HUDEP-2 (cell line): ENCODE measurements at regions not wholly inside any gene's neighbourhood (a gene's known extent, or its start where the extent isn't known, plus 50 kb on each side); places are given as distances from the start of the nearest gene placed in this dataset.
A peak's percentile ranks its signal among the peaks of the same experiment; 100 is the strongest.
"Not testable (repeated sequence)": the region's sequence is repeated elsewhere in the genome, so short reads cannot be mapped to it uniquely, and the experiment has no call there.

Source experiments
- DNase-seq, 76 experiments: peaks; one replicate each; lab custom pipeline; 2025; ENCODE audit not compliant: unreplicated experiment in 76 of 76; lab: John Stamatoyannopoulos, UW

- DNase-seq, result no peak
Observed at GRCh38 chr6:163748886-163749285, 334.4 kb downstream of the QKI start.

DNA sequence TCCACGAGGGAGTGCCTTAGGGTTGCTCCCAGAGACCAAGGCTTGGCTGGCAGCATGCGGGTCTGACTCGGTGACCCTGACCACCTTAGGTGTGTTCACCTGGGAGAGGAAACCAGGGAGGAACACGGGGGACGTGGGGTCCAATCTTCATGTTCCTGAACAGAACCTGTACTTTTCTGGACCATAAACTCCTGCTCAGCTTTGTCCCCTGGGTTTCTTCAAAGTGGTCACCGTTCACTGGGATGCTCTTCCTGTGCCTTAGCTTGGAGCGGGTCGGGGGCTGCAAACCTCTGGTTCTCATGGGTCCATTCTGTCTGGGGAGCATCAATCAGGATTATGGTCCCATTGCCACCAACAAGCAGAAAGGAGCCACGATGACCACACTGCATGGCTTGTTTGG, 333.5 kb downstream of the QKI start:
- no peak for DNase-seq

DNA sequence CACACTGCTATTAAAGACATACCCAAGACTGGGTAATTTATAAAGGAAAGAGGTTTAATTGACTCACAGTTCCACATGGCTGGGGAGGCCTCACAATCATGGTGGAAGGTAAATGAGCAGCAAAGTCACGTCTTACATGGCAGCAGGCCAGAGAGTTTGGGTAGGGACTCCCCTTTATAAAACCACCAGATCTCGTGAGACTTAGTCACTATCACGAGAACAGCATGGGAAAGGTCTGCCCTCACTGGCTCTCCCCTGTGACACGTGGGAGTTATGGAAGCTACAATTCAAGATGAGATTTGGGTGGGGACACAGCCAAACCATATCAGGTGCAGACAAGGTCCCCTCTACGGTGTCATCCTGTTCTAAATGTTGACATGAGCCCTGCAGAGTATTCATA, 332.5 kb downstream of the QKI start:
- DNase-seq, result peak in 6 of 76 experiments; percentile 6 to 50 (median 23)

DNA sequence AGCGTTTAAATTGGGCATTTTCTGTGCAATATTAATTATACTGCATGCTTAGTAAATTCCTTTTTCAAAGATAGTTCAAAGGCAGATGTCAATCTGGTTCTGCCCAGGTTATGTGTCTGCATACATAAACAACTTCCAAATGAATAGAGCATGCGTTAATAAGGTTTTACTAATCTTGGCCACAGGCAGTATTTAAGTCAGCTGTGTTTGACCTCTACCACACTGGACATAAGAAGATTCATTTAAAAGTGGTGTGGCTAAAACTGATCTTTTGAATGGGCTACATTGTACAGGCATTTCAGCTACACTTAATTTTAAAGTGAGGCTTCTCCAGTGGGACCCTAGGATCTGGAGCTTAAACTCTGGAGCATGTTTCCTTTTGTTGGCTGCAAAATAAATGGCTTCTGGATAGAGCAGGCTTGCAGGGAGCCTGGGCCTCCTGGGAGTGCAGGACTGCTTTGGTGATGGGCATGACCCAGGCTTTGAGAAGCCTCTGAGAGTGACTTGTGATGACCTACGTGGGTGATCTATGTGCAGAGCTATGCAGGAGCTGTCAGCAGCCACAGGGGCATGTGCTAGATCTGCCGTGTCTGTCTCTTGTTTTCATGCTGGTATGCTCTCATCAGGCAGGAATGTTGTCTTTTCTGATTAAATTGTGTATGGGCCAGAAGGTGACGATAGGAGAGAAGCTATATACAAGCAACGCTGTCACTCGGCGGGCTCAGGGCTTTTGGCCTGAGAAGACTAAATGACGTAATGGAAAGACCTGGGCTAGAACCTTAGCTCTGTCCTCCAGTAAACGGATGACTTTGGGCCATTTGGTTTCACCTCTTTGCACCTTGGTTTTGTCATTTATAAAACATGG, 331.2 kb downstream of the QKI start:
- no peak for DNase-seq

- no peak for DNase-seq
Observed at GRCh38 chr6:163744256-163744925, 329.9 kb downstream of the QKI start.

- no peak for DNase-seq
Observed at GRCh38 chr6:163743796-163744195, 329.3 kb downstream of the QKI start.

DNA sequence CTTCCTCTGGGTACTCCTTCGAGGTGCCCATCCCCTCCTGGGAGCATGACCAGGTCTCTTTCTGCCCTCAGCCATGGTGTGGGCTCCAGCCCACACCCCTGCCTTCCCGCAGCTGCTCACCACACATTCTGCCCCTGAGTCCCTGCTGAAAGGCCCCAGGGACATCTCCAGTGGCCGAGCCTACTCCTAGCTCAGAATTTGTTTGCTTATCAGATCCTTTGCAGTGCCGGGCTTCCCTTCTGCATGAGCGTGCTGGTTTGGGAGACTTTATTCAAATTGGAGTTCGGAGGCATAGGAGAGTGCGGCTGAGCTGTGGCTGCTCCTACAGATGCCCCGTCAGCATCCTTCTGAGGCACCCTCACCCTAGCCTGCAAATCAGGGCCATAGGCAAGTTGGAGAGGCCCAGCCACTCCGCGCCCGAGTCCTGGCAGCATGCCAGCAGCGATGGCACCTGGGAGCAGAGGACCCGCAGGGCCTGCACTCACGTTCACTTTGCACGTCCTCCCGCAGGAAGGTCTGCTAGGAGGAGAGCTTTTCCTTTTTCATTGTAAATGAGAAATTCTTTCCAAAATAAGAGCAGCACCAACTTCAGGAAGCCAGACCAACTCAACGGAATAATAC, 327.3 kb downstream of the QKI start:
- peak in 7 of 76 experiments; percentile 9 to 35 (median 22) for DNase-seq

- peak in 22 of 76 experiments; percentile 9 to 61 (median 27) for DNase-seq
Observed at GRCh38 chr6:163741342-163741741, 326.8 kb downstream of the QKI start.

GRCh38 chr6:163739966-163740365, 325.4 kb downstream of the QKI start:
- DNase-seq, result no peak

GRCh38 chr6:163739408-163739725, 324.8 kb downstream of the QKI start:
- DNase-seq, result no peak

DNA sequence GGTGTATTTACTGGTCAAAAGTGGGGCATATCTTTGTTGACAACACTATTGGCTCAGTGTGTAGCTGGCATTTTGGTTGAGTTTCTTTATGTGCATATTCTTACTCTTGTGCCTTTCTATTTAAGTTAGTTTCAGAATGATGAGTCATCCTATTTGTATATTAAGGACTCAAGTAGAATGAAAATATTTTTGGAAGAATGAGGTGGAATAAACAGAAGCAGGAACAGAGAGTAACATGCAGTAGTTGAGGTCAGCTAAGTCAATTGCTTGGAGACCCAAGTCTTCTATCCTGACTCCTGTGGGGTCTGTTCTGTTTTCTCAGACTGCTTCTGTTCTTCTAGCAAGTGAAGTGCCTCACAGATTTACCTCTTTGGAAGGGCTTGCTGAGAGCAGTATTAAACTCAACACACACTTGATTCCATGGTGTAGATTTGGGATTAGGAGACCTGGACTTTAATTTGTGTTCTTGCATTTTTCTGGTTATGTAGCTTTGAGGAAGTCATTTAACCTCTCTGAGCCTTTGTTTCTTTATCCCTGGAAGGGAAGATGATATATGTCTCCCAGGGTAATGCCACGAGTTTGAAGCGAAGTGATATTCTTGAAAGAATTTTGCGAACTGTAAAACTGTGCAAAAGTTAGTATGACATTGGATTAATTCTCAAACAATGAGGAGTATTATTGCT, 324.3 kb downstream of the QKI start:
- DNase-seq, result no peak

DNA sequence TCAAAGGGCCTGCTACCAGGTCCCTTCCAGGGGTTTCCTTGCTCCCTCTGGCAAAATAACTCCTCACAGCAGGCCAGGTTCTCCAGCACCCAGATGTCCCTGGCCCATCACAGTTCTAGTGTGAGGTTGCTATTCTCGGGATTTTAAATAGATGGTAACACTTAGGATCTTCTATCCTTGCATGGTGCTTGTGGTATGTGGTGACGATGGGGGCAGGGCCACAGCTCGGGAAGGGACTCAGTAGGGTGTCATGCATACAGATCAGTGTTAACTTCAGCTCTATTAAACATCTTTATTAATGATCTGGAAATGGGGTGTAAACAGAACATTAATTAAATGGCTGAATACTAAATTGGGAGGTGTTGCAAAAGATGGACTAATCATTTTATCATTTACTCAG, 323.8 kb downstream of the QKI start:
- DNase-seq, result no peak

GRCh38 chr6:163735076-163735475, 320.6 kb downstream of the QKI start:
- DNase-seq, result no peak

DNA sequence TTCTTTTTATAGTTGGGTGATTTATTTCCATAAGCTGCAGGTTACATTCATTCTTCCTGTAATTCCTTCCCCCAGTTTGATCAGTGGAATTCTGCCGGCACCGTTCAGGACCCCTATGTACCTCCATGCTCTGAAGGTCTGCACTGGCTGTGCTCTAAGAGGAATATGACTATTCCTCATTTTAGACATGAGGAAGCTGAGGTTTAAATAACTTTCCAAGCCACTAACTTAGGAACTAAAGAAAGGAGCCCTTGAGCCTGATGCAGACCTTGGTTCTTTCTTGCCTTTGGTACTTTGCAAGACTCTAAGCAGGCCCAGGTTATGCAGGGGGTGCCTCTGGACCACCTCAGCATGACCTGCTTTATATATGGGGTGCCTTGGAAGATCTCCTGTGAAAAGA, 318.5 kb downstream of the QKI start:
- no peak for DNase-seq

DNA sequence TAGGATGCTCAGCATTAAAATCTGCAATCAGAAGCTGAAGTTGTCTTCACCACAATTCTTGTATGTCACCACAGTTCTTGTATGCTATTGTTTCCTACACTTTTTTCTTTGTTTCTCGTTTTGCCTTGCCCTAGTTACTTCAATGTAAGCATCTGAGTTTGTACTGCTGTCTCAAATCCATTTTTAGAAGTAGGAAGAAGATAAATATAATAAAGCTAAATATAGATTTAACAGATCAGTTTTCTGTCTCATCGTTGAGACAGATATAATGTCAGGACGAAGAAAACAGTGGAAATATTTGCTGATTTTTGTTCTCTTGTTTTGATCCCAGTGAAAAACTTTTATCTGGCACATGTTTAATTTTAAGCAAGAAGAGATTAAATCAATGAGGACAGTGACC, 318.0 kb downstream of the QKI start:
- DNase-seq, result no peak

GRCh38 chr6:163732014-163732351, 317.5 kb downstream of the QKI start:
- DNase-seq, result not testable (repeated sequence)

DNA sequence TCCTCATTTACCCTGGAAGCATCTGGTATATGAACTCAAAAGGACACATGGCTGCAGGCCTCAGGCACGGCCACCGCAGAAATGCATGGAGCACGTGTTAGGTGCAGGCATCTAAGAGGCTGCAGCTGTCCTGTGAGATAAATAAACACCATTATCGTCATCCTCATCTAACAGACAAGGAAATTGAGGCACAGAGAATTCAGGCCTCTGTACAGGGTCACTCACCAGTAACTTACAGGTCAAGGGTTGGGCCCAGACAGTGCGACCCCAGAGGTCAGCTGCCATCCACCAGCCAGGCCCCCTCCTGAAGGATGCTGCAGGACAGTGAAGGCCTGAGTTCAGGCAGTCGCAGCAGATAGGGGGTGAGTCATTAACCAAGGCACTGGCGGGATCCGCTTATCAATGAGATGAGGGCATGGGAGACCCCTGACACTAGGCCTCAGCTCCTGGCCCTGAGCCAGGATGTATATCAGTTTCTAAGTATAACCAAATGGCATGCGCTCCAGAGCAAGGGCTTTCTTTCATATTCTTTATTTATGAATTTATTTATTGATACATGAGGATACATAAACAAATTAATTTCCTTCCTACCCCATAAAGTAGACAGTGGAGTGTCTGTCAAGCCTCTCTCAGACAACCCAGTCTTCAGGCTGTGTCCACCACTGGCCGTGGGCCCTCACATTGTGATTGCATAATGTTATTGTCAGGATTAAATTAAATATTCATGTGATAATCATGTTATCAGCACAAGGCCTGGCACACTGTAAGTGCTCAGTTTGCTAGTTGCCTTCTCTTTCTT, 316.9 kb downstream of the QKI start:
- peak in 74 of 76 experiments; percentile 22 to 94 (median 74) for DNase-seq

DNA sequence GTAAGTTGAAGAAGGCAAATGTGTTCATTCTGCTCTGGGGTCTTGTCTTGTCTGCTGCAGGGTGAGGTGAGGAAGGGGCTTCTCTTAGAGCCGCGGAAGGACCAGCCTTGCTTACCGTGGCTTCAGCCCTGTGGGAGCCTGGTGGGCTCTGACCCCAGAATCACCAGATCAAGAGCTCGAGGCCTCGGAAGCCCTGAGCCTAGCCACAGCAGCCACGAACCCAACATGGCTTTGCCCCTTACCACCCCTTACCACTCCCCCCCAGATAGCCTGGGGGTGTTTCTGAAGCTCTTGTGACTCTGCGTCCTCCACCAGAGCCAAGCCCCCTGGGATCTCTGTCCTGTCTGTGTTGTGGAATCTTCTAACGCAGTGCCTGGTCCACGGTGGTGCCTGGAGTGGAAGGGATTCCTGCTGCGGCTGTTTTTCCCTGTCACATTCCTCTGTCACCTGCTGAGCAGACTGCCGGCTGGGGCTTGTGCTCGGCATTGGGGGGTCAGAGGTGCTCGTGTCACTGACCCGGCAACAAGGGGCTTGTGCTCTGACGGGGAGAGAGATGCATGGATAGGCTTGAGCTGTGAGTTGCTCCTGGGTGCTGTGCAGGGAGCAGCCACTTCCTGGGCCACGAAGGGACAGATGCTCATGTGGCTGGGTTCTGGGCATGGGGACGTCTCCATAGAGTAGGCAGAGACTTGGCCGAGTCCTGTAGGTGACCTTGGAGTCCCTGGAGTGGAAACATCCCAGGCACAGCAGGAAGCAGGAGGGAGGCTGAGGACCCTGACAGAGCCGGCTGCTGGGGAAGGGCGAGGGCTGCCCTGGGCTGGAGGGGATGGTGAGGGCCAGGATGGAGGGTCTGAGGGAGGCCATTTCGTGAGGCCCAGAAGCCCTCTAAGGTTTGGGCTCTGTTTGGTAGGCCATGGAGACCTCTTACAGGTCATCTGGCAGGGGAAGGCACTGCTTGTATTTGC, 316.0 kb downstream of the QKI start:
- no peak for DNase-seq

DNA sequence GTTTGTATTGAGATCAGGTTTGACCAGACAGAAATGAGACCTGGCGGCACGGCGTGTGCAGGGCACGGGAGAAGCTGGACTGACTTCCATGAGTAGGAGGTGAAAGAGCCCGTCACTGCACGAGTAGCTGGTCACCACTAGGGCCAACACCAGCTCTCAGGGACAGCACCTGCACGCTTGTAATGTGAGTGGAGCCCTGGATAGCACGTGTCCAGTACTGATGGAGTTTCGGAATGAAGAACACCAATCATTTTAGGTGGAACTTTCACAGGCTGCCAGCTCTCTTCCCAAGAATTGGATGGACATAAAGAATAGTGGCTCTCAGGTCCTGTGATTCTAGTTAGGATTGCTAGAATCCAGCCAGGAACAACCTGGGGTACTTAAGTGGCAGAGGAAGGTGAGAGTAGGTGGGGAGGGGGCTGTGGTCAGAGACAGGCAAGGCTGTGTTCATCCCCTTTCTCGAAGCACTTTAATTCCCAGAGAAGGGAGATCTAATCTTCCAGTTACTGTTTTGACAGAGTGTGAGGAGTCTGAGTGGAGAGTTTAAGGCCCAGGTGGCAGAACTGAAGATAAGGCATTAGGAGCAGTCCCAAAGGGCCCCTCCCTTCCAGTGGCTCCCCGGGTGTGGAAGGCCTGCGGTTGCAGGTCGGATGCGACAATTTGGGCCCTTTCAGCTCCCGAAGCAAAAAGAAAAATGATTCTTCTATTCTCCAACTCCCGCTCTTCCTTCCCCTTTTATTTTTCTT, 314.8 kb downstream of the QKI start:
- DNase-seq, result peak in 7 of 76 experiments; percentile 14 to 32 (median 22)
